GM23338 (cell line): ENCODE measurements at regions not wholly inside any gene's neighbourhood (a gene's known extent, or its start where the extent isn't known, plus 50 kb on each side); places are given as distances from the start of the nearest gene placed in this dataset.

Source experiments
- ATAC-seq: fragments of 200-7000 bp; cut with Tn5 transposase; 3 replicates; pipeline ENCODE4 v1.9.1; 2020
- DNase-seq: peaks from one replicate; pipeline ENCODE4 v3.0.0-alpha.2; 2015; ENCODE audit warnings: low spot score
- H2AFZ ChIP-seq: fragments of 200-600 bp; sonication (generic); 2 replicates; pipeline ENCODE4 v1.8.0; 2016; ENCODE audit warnings: antibody characterized with exemption, mild to moderate bottlenecking, moderate library complexity
- H3F3A ChIP-seq: fragments of 200-600 bp; sonication (generic); replicated peaks from 2 replicates; pipeline ENCODE4 v1.8.0; 2017; ENCODE audit warnings: antibody characterized with exemption, mixed run types, low read depth
- H3K27ac ChIP-seq: fragments of 200-600 bp; sonication (generic); 2 replicates; pipeline ENCODE4 v1.6.1; 2016; ENCODE audit warnings: low read depth
- H3K27me3 ChIP-seq: fragments of 200-600 bp; sonication (generic); 2 replicates; pipeline ENCODE4 v1.8.0; 2016; ENCODE audit warnings: mild to moderate bottlenecking, mixed run types, moderate library complexity; ENCODE audit not compliant: insufficient read depth
- H3K36me3 ChIP-seq: fragments of 200-600 bp; sonication (generic); 2 replicates; pipeline ENCODE4 v1.8.0; 2016; ENCODE audit warnings: mild to moderate bottlenecking; ENCODE audit not compliant: insufficient read depth
- H3K4me1 ChIP-seq: fragments of 200-600 bp; sonication (generic); 2 replicates; pipeline ENCODE4 v1.8.0; 2016; ENCODE audit warnings: mild to moderate bottlenecking, moderate library complexity; ENCODE audit not compliant: insufficient read depth
- H3K4me2 ChIP-seq: fragments of 200-600 bp; sonication (generic); 2 replicates; pipeline ENCODE4 v1.7.1; 2017; ENCODE audit warnings: mixed run types
- H3K4me3 ChIP-seq: fragments of 200-600 bp; sonication (generic); 2 replicates; pipeline ENCODE4 v1.6.1; 2016; ENCODE audit warnings: mixed run types
- H3K79me2 ChIP-seq: fragments of 200-600 bp; sonication (generic); replicated peaks from 2 replicates; pipeline ENCODE4 v1.8.0; 2017; ENCODE audit warnings: mild to moderate bottlenecking; ENCODE audit not compliant: insufficient read depth
- H3K9me2 ChIP-seq: fragments of 200-600 bp; sonication (generic); 2 replicates; pipeline ENCODE4 v1.8.0; 2017; ENCODE audit not compliant: insufficient read depth
- H4K20me1 ChIP-seq: fragments of 200-600 bp; sonication (generic); replicated peaks from 2 replicates; pipeline ENCODE4 v1.8.0; 2017; ENCODE audit warnings: mild to moderate bottlenecking; ENCODE audit not compliant: insufficient read depth
- H3K27ac Mint-ChIP-seq: 2 replicates; pipeline ENCODE4 v1.8.0; 2020; ENCODE audit warnings: inconsistent platforms, mild to moderate bottlenecking, moderate library complexity, mixed read lengths
- H3K27me3 Mint-ChIP-seq: 3 replicates; pipeline ENCODE4 v1.8.0; 2022; ENCODE audit warnings: low read depth, mild to moderate bottlenecking, moderate library complexity, mixed read lengths, inconsistent platforms; ENCODE audit not compliant: insufficient read depth, poor library complexity
- H3K36me3 Mint-ChIP-seq: 3 replicates; pipeline ENCODE4 v1.8.0; 2021; ENCODE audit warnings: low read depth, mild to moderate bottlenecking, inconsistent platforms, moderate library complexity, mixed read lengths
- H3K4me1 Mint-ChIP-seq: 3 replicates; pipeline ENCODE4 v1.8.0; 2020; ENCODE audit warnings: mild to moderate bottlenecking, inconsistent platforms, mixed read lengths
- H3K4me3 Mint-ChIP-seq: 3 replicates; pipeline ENCODE4 v1.8.0; 2021; ENCODE audit warnings: moderate library complexity, mild to moderate bottlenecking, inconsistent platforms, mixed read lengths
- H3K9me3 Mint-ChIP-seq: 3 replicates; pipeline ENCODE4 v1.8.0; 2020; ENCODE audit warnings: moderate library complexity, mild to moderate bottlenecking, inconsistent platforms, mixed read lengths
- CREB1 ChIP-seq: fragments of 250-450 bp; sonication (Bioruptor Pico); IDR thresholded peaks from 2 replicates; pipeline ENCODE4 v1.5.0; 2020; ENCODE audit warnings: low read depth, mild to moderate bottlenecking, moderate library complexity
- CTCF ChIP-seq, 2 experiments: fragments of 200-600 bp in 1 of 2; sonication (generic) in 1 of 2; conservative IDR thresholded peaks; 2 replicates each; pipeline versions ENCODE4 v1.5.1 to v1.6.1; 2016 to 2017; ENCODE audit warnings: antibody characterized with exemption in 2 of 2, low read depth in 2 of 2, mild to moderate bottlenecking in 2 of 2, moderate library complexity in 1 of 2
- EZH2 ChIP-seq: fragments of 200-600 bp; sonication (generic); IDR thresholded peaks from one replicate; pipeline ENCODE4 v1.8.0; 2017; ENCODE audit warnings: antibody characterized with exemption, mild to moderate bottlenecking, low read depth; ENCODE audit not compliant: unreplicated experiment
- TF ChIP-seq, protein P1 (sequence below): IDR thresholded peaks from one replicate; pipeline ENCODE4 v1.6.1; 2018; ENCODE audit warnings: antibody characterized with exemption; ENCODE audit not compliant: unreplicated experiment
- TF ChIP-seq, protein P2 (sequence below): IDR thresholded peaks from 2 replicates; pipeline ENCODE4 v1.6.1; 2016; ENCODE audit warnings: antibody characterized with exemption
- TF ChIP-seq, protein P3 (sequence below): fragments of 250-450 bp; sonication (Bioruptor Pico); IDR thresholded peaks from 2 replicates; pipeline ENCODE4 v1.5.0; 2020; ENCODE audit warnings: mild to moderate bottlenecking, moderate library complexity

- TF ChIP-seq, protein P1, sequence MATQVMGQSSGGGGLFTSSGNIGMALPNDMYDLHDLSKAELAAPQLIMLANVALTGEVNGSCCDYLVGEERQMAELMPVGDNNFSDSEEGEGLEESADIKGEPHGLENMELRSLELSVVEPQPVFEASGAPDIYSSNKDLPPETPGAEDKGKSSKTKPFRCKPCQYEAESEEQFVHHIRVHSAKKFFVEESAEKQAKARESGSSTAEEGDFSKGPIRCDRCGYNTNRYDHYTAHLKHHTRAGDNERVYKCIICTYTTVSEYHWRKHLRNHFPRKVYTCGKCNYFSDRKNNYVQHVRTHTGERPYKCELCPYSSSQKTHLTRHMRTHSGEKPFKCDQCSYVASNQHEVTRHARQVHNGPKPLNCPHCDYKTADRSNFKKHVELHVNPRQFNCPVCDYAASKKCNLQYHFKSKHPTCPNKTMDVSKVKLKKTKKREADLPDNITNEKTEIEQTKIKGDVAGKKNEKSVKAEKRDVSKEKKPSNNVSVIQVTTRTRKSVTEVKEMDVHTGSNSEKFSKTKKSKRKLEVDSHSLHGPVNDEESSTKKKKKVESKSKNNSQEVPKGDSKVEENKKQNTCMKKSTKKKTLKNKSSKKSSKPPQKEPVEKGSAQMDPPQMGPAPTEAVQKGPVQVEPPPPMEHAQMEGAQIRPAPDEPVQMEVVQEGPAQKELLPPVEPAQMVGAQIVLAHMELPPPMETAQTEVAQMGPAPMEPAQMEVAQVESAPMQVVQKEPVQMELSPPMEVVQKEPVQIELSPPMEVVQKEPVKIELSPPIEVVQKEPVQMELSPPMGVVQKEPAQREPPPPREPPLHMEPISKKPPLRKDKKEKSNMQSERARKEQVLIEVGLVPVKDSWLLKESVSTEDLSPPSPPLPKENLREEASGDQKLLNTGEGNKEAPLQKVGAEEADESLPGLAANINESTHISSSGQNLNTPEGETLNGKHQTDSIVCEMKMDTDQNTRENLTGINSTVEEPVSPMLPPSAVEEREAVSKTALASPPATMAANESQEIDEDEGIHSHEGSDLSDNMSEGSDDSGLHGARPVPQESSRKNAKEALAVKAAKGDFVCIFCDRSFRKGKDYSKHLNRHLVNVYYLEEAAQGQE = no peak
- TF ChIP-seq, protein P2, sequence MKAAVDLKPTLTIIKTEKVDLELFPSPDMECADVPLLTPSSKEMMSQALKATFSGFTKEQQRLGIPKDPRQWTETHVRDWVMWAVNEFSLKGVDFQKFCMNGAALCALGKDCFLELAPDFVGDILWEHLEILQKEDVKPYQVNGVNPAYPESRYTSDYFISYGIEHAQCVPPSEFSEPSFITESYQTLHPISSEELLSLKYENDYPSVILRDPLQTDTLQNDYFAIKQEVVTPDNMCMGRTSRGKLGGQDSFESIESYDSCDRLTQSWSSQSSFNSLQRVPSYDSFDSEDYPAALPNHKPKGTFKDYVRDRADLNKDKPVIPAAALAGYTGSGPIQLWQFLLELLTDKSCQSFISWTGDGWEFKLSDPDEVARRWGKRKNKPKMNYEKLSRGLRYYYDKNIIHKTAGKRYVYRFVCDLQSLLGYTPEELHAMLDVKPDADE = no peak
Measured at GRCh38 chr2:34001557-34001956, 402.5 kb upstream of the FAM98A start (continued).

- no peaks in the 10 kb centered on the region for H3F3A ChIP-seq
- Mint-ChIP-seq H3K4me3 (no peak overlapping the region), H3K9me3 (peaks cover 22% of the 10 kb centered on the region), H3K27me3 (peaks cover 2% of the 10 kb centered on the region), H3K27ac (no peak overlapping the region), H3K36me3 (peaks cover 11% of the 10 kb centered on the region; the same call in 2 of the 3 replicates), H3K4me1 (no peaks in the 10 kb centered on the region; the same call in 2 of the 3 replicates)
- H3K4me2 ChIP-seq = no peak overlapping the region
- no peaks in the 10 kb centered on the region for H3K79me2 ChIP-seq
- H3K9me2 ChIP-seq = peaks cover 11% of the 10 kb centered on the region
- no peaks in the 10 kb centered on the region for H3K27me3 ChIP-seq
- no peak overlapping the region for H3K27ac ChIP-seq
- H4K20me1 ChIP-seq = no peaks in the 10 kb centered on the region
- H2AFZ ChIP-seq = no peak overlapping the region
- no peak overlapping the region for H3K4me3 ChIP-seq
- no peaks in the 10 kb centered on the region for H3K36me3 ChIP-seq
- no peak for DNase-seq
- ATAC-seq = no peak
- no peaks in the 10 kb centered on the region for H3K4me1 ChIP-seq
- TF ChIP-seq, protein P1 = no peak
- TF ChIP-seq CREB1 (no peak), EZH2 (no peak), CTCF (conservative IDR thresholded peaks at IDR 0.05; ENCODE audit: low read depth in 2 of 2) (no peak)
- TF ChIP-seq, protein P3, sequence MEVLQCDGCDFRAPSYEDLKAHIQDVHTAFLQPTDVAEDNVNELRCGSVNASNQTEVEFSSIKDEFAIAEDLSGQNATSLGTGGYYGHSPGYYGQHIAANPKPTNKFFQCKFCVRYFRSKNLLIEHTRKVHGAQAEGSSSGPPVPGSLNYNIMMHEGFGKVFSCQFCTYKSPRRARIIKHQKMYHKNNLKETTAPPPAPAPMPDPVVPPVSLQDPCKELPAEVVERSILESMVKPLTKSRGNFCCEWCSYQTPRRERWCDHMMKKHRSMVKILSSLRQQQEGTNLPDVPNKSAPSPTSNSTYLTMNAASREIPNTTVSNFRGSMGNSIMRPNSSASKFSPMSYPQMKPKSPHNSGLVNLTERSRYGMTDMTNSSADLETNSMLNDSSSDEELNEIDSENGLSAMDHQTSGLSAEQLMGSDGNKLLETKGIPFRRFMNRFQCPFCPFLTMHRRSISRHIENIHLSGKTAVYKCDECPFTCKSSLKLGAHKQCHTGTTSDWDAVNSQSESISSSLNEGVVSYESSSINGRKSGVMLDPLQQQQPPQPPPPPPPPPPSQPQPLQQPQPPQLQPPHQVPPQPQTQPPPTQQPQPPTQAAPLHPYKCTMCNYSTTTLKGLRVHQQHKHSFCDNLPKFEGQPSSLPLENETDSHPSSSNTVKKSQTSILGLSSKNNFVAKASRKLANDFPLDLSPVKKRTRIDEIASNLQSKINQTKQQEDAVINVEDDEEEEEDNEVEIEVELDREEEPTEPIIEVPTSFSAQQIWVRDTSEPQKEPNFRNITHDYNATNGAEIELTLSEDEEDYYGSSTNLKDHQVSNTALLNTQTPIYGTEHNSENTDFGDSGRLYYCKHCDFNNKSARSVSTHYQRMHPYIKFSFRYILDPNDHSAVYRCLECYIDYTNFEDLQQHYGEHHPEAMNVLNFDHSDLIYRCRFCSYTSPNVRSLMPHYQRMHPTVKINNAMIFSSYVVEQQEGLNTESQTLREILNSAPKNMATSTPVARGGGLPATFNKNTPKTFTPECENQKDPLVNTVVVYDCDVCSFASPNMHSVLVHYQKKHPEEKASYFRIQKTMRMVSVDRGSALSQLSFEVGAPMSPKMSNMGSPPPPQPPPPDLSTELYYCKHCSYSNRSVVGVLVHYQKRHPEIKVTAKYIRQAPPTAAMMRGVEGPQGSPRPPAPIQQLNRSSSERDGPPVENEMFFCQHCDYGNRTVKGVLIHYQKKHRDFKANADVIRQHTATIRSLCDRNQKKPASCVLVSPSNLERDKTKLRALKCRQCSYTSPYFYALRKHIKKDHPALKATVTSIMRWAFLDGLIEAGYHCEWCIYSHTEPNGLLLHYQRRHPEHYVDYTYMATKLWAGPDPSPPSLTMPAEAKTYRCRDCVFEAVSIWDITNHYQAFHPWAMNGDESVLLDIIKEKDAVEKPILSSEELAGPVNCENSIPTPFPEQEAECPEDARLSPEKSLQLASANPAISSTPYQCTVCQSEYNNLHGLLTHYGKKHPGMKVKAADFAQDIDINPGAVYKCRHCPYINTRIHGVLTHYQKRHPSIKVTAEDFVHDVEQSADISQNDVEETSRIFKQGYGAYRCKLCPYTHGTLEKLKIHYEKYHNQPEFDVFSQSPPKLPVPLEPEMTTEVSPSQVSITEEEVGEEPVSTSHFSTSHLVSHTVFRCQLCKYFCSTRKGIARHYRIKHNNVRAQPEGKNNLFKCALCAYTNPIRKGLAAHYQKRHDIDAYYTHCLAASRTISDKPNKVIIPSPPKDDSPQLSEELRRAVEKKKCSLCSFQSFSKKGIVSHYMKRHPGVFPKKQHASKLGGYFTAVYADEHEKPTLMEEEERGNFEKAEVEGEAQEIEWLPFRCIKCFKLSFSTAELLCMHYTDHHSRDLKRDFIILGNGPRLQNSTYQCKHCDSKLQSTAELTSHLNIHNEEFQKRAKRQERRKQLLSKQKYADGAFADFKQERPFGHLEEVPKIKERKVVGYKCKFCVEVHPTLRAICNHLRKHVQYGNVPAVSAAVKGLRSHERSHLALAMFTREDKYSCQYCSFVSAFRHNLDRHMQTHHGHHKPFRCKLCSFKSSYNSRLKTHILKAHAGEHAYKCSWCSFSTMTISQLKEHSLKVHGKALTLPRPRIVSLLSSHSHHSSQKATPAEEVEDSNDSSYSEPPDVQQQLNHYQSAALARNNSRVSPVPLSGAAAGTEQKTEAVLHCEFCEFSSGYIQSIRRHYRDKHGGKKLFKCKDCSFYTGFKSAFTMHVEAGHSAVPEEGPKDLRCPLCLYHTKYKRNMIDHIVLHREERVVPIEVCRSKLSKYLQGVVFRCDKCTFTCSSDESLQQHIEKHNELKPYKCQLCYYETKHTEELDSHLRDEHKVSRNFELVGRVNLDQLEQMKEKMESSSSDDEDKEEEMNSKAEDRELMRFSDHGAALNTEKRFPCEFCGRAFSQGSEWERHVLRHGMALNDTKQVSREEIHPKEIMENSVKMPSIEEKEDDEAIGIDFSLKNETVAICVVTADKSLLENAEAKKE (CRISPR knock-in tag) = no peak
- TF ChIP-seq, protein P2 = no peak
Measured at GRCh38 chr2:33984131-33984530, 385.0 kb upstream of the FAM98A start.
